HCT116 (cell line): ENCODE measurements at regions not wholly inside any gene's neighbourhood (a gene's known extent, or its start where the extent isn't known, plus 50 kb on each side); places are given as distances from the start of the nearest gene placed in this dataset.

Source experiments
- ATAC-seq: fragments of 200-7000 bp; cut with Tn5 transposase; 2 replicates; pipeline ENCODE4 v1.9.1; 2020; ENCODE audit warnings: mild to moderate bottlenecking, moderate library complexity
- BruUV-seq: library from RNA; stranded (reverse); fragments of 400-500 nt; replicated peaks from 2 replicates; lab custom pipeline; 2021; lab: Mats Ljungman, UMichigan
- CTCF ChIA-PET: fragments of 300-600 bp; sonication (Branson Sonifier 250); formaldehyde crosslinking; loops from one replicate; lab custom pipeline; 2021; ENCODE audit warnings: antibody characterized with exemption; lab: Charles Lee
- POLR2A ChIA-PET: fragments of 300-600, 350-600 bp; sonication (Branson Sonifier 250); formaldehyde crosslinking; loops from one replicate; lab custom pipeline; 2021; ENCODE audit warnings: antibody characterized with exemption; lab: Charles Lee
- RAD21 ChIA-PET, 2 experiments: fragments of 300-600 bp; sonication (Branson Sonifier 250); formaldehyde crosslinking; loops; one replicate each; lab custom pipeline; 2023; ENCODE audit warnings: low total read pairs in 2 of 2; ENCODE audit not compliant: uncharacterized antibody in 2 of 2, unreplicated experiment in 2 of 2, low non-redundant PET in 1 of 2; lab: Charles Lee
- DNase-seq: peaks from one replicate; pipeline ENCODE4 v3.0.0-alpha.2; 2010; ENCODE audit warnings: low read depth, low spot score
- H2AFZ ChIP-seq: fragments of 200-600 bp; shearing (Covaris generic), sonication (generic); 2 replicates; pipeline ENCODE4 v1.6.1; 2017; ENCODE audit warnings: low read depth, mixed run types, mixed read lengths, antibody characterized with exemption, low read length; ENCODE audit not compliant: poor library complexity, severe bottlenecking
- H3K27ac ChIP-seq: 2 replicates; pipeline ENCODE4 v1.5.1; 2012; ENCODE audit warnings: low read depth, low read length
- H3K27me3 ChIP-seq: fragments of 200-600 bp; sonication (generic); 2 replicates; pipeline ENCODE4 v1.6.1; 2016; ENCODE audit warnings: mixed run types, low read length, mixed read lengths; ENCODE audit not compliant: insufficient read depth
- H3K36me3 ChIP-seq, 2 experiments: fragments of 200-500 bp in 1 of 2; fragments of 200-600 bp in 1 of 2; sonication (Bioruptor generic) in 1 of 2; sonication (generic) in 1 of 2; 2 replicates each; pipeline versions ENCODE4 v1.5.1 to v1.6.1; 2014 to 2016; ENCODE audit warnings: low read length in 2 of 2, inconsistent platforms in 1 of 2, mixed read lengths in 1 of 2, mixed run types in 1 of 2; ENCODE audit not compliant: insufficient read depth in 2 of 2, control insufficient read depth in 1 of 2
- H3K4me1 ChIP-seq, 2 experiments: fragments of 200-600 bp in 1 of 2; sonication (generic) in 1 of 2; 2 replicates each; pipeline versions ENCODE4 v1.5.1 to v1.6.1; 2012 to 2017; ENCODE audit warnings: low read length in 2 of 2, inconsistent platforms in 1 of 2, mild to moderate bottlenecking in 1 of 2, mixed read lengths in 1 of 2, mixed run types in 1 of 2, moderate library complexity in 1 of 2; ENCODE audit not compliant: insufficient read depth in 2 of 2, control insufficient read depth in 1 of 2
- H3K4me2 ChIP-seq: fragments of 200-600 bp; sonication (generic); 2 replicates; pipeline ENCODE4 v1.6.1; 2017; ENCODE audit warnings: mixed run types, low read length, mixed read lengths
- H3K4me3 ChIP-seq, 2 experiments: fragments of 200-600 bp in 1 of 2; sonication (generic) in 1 of 2; replicated peaks in 1 of 2; 2 replicates each; pipeline ENCODE4 v1.5.1; 2011 to 2016; ENCODE audit warnings: low read length in 2 of 2, control low read depth in 1 of 2, low read depth in 1 of 2, mild to moderate bottlenecking in 1 of 2, mixed read lengths in 1 of 2, mixed run types in 1 of 2
- H3K79me2 ChIP-seq: fragments of 200-600 bp; sonication (generic); 2 replicates; pipeline ENCODE4 v1.6.1; 2017; ENCODE audit warnings: mild to moderate bottlenecking, mixed run types, low read length, moderate library complexity, mixed read lengths; ENCODE audit not compliant: insufficient read depth
- H3K9ac ChIP-seq: fragments of 200-600 bp; sonication (generic); 2 replicates; pipeline ENCODE4 v1.6.1; 2016; ENCODE audit warnings: low read length, mixed read lengths
- H3K9me2 ChIP-seq: fragments of 200-600 bp; sonication (generic), shearing (Covaris generic); 2 replicates; pipeline ENCODE4 v1.6.1; 2017; ENCODE audit warnings: mixed run types, mild to moderate bottlenecking, moderate library complexity; ENCODE audit not compliant: insufficient read depth
- H3K9me3 ChIP-seq, 2 experiments: fragments of 200-500 bp in 1 of 2; fragments of 200-600 bp in 1 of 2; sonication (Bioruptor generic) in 1 of 2; sonication (generic) in 1 of 2; 2 replicates each; pipeline ENCODE4 v1.6.1; 2014 to 2017; ENCODE audit warnings: low read length in 2 of 2, mixed read lengths in 2 of 2, inconsistent platforms in 1 of 2, low read depth in 1 of 2, mild to moderate bottlenecking in 1 of 2, mixed run types in 1 of 2, moderate library complexity in 1 of 2; ENCODE audit not compliant: control insufficient read depth in 1 of 2, insufficient read depth in 1 of 2
- H4K20me1 ChIP-seq: fragments of 200-600 bp; sonication (generic), shearing (Covaris generic); 2 replicates; pipeline ENCODE4 v1.6.1; 2017; ENCODE audit warnings: mixed run types, mild to moderate bottlenecking, moderate library complexity; ENCODE audit not compliant: insufficient read depth
- ATF3 ChIP-seq: IDR thresholded peaks from 2 replicates; pipeline ENCODE4 v1.6.1; 2012
- CBX3 ChIP-seq: IDR thresholded peaks from 2 replicates; pipeline ENCODE4 v1.6.1; 2012; ENCODE audit warnings: low read depth
- CEBPB ChIP-seq: IDR thresholded peaks from 2 replicates; pipeline ENCODE4 v1.6.1; 2012; ENCODE audit warnings: low read depth
- EGR1 ChIP-seq: IDR thresholded peaks from 2 replicates; pipeline ENCODE4 v1.6.1; 2012; ENCODE audit warnings: low read depth
- ELF1 ChIP-seq: IDR thresholded peaks from 2 replicates; pipeline ENCODE4 v1.6.1; 2012; ENCODE audit warnings: low read depth, borderline replicate concordance
- EZH2 ChIP-seq: fragments of 200-600 bp; sonication (generic); IDR thresholded peaks from 2 replicates; pipeline ENCODE4 v1.6.1; 2017; ENCODE audit warnings: antibody characterized with exemption, mixed run types
- EZH2phosphoT487 ChIP-seq: fragments of 200-600 bp; IDR thresholded peaks from 2 replicates; pipeline ENCODE4 v1.6.1; 2018; ENCODE audit warnings: antibody characterized with exemption, borderline replicate concordance
- FOSL1 ChIP-seq: IDR thresholded peaks from 2 replicates; pipeline ENCODE4 v1.6.1; 2012; ENCODE audit warnings: low read depth
- MAX ChIP-seq: IDR thresholded peaks from 2 replicates; pipeline ENCODE4 v1.6.1; 2012
- POLR2A ChIP-seq: IDR thresholded peaks from 2 replicates; pipeline ENCODE4 v1.7.0; 2011; ENCODE audit warnings: borderline replicate concordance; ENCODE audit not compliant: insufficient read depth, insufficient read length; ENCODE audit errors: extremely low read depth
- POLR2AphosphoS5 ChIP-seq: IDR thresholded peaks from 2 replicates; pipeline ENCODE4 v1.6.1; 2011; ENCODE audit warnings: mild to moderate bottlenecking, low read depth, low read length, moderate library complexity
- RAD21 ChIP-seq: IDR thresholded peaks from 2 replicates; pipeline ENCODE4 v1.6.1; 2012; ENCODE audit warnings: low read depth, mild to moderate bottlenecking
- SP1 ChIP-seq: IDR thresholded peaks from 2 replicates; pipeline ENCODE4 v1.6.1; 2012; ENCODE audit warnings: low read depth
- SRF ChIP-seq: IDR thresholded peaks from 2 replicates; pipeline ENCODE4 v1.6.1; 2012; ENCODE audit warnings: low read depth
- TCF7L2 ChIP-seq: IDR thresholded peaks from 2 replicates; pipeline ENCODE4 v1.7.0; 2011; ENCODE audit warnings: borderline replicate concordance, inconsistent platforms; ENCODE audit not compliant: insufficient read depth, insufficient read length; ENCODE audit errors: extremely low read depth
- YY1 ChIP-seq: IDR thresholded peaks from 2 replicates; pipeline ENCODE4 v1.6.1; 2011; ENCODE audit warnings: low read length, low read depth, moderate library complexity, mild to moderate bottlenecking; ENCODE audit not compliant: insufficient replicate concordance; ENCODE audit errors: extremely low read depth
- ZFX ChIP-seq: fragments of 450-650 bp; IDR thresholded peaks from 2 replicates; pipeline ENCODE4 v1.6.1; 2017
- ZNF274 ChIP-seq: fragments of 200-500 bp; sonication (Bioruptor generic); IDR thresholded peaks from 2 replicates; pipeline ENCODE4 v1.6.1; 2014; ENCODE audit warnings: mild to moderate bottlenecking, low read depth, low read length, inconsistent platforms
- intact Hi-C: fragments of 100-400 bp; cut with micrococcal nuclease; formaldehyde crosslinking; loops from 2 replicates; pipeline ENCODE4 v1.10.0; 2022
- TF ChIP-seq, protein P1 (sequence below), 3 experiments: fragments of 200-600 bp in 1 of 3; sonication (generic) in 1 of 3; IDR thresholded peaks in 2 of 3; conservative IDR thresholded peaks in 1 of 3; 2 replicates each; pipeline ENCODE4 v1.5.1; 2012 to 2017; ENCODE audit warnings: low read depth in 2 of 3, low read length in 2 of 3, antibody characterized with exemption in 1 of 3, borderline replicate concordance in 1 of 3, control low read depth in 1 of 3, mild to moderate bottlenecking in 1 of 3, mixed read lengths in 1 of 3, mixed run types in 1 of 3, moderate library complexity in 1 of 3; ENCODE audit not compliant: insufficient read depth in 1 of 3
- TF ChIP-seq, protein P2 (sequence below): IDR thresholded peaks from 2 replicates; pipeline ENCODE4 v1.6.1; 2012; ENCODE audit warnings: low read depth

GRCh38 chr14:87678624-87679023 lies 314.4 kb downstream of the GALC start:
- Histone ChIP-seq H3K4me1 (no peaks in the 10 kb centered on the region), H2AFZ (no peak overlapping the region), H3K79me2 (no peaks in the 10 kb centered on the region), H3K4me3 (no peak overlapping the region), H3K27me3 (no peaks in the 10 kb centered on the region), H3K9ac (no peak overlapping the region), H3K27ac (no peak overlapping the region), H4K20me1 (no peaks in the 10 kb centered on the region), H3K36me3 (no peaks in the 10 kb centered on the region), H3K4me2 (no peak overlapping the region), H3K9me2 (no peaks in the 10 kb centered on the region), H3K9me3 (peaks cover 6 to 31% of the 10 kb centered on the region in 2 experiments; a peak in 2 of 4 replicates)
- RAD21 ChIA-PET = no interaction called here
- no peak for ATAC-seq
- no peak for TF ChIP-seq CEBPB
- no peak for TF ChIP-seq EZH2phosphoT487
- TF ChIP-seq MAX = no peak
- no peak for TF ChIP-seq EGR1
- no peak for TF ChIP-seq TCF7L2
- TF ChIP-seq CBX3 = no peak
- no peak for TF ChIP-seq RAD21
- TF ChIP-seq SP1 = no peak
- no peak for TF ChIP-seq POLR2A
- no peak for TF ChIP-seq FOSL1
- TF ChIP-seq SRF = no peak
- TF ChIP-seq YY1 = no peak
- TF ChIP-seq, protein P1, sequence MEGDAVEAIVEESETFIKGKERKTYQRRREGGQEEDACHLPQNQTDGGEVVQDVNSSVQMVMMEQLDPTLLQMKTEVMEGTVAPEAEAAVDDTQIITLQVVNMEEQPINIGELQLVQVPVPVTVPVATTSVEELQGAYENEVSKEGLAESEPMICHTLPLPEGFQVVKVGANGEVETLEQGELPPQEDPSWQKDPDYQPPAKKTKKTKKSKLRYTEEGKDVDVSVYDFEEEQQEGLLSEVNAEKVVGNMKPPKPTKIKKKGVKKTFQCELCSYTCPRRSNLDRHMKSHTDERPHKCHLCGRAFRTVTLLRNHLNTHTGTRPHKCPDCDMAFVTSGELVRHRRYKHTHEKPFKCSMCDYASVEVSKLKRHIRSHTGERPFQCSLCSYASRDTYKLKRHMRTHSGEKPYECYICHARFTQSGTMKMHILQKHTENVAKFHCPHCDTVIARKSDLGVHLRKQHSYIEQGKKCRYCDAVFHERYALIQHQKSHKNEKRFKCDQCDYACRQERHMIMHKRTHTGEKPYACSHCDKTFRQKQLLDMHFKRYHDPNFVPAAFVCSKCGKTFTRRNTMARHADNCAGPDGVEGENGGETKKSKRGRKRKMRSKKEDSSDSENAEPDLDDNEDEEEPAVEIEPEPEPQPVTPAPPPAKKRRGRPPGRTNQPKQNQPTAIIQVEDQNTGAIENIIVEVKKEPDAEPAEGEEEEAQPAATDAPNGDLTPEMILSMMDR (IDR thresholded peaks at IDR 0.05 in 2 of 3, conservative IDR thresholded peaks at IDR 0.05 in 1 of 3; ENCODE audit: borderline replicate concordance in 1 of 3, insufficient read depth in 1 of 3, low read depth in 2 of 3, low read length in 2 of 3) = no peak
- TF ChIP-seq, protein P2, sequence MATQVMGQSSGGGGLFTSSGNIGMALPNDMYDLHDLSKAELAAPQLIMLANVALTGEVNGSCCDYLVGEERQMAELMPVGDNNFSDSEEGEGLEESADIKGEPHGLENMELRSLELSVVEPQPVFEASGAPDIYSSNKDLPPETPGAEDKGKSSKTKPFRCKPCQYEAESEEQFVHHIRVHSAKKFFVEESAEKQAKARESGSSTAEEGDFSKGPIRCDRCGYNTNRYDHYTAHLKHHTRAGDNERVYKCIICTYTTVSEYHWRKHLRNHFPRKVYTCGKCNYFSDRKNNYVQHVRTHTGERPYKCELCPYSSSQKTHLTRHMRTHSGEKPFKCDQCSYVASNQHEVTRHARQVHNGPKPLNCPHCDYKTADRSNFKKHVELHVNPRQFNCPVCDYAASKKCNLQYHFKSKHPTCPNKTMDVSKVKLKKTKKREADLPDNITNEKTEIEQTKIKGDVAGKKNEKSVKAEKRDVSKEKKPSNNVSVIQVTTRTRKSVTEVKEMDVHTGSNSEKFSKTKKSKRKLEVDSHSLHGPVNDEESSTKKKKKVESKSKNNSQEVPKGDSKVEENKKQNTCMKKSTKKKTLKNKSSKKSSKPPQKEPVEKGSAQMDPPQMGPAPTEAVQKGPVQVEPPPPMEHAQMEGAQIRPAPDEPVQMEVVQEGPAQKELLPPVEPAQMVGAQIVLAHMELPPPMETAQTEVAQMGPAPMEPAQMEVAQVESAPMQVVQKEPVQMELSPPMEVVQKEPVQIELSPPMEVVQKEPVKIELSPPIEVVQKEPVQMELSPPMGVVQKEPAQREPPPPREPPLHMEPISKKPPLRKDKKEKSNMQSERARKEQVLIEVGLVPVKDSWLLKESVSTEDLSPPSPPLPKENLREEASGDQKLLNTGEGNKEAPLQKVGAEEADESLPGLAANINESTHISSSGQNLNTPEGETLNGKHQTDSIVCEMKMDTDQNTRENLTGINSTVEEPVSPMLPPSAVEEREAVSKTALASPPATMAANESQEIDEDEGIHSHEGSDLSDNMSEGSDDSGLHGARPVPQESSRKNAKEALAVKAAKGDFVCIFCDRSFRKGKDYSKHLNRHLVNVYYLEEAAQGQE = no peak
- TF ChIP-seq ATF3 = no peak
- no peak for TF ChIP-seq ELF1
- TF ChIP-seq ZFX = no peak
- no peak for TF ChIP-seq ZNF274
- no peak for TF ChIP-seq POLR2AphosphoS5
- TF ChIP-seq EZH2 = no peak
- DNase-seq = no peak
- intact Hi-C loops = no loop called here
- CTCF ChIA-PET = no interaction called here
- BruUV-seq = no TSS peak
- POLR2A ChIA-PET = no interaction called here
